H9 (cell line): ENCODE measurements at regions not wholly inside any gene's neighbourhood (a gene's known extent, or its start where the extent isn't known, plus 50 kb on each side); places are given as distances from the start of the nearest gene placed in this dataset.

ENCODE experiments used
- DNase-seq: peaks from one replicate; pipeline ENCODE4 v3.0.0-alpha.2; 2017
- H2AFZ ChIP-seq: one replicate; pipeline ENCODE4 v1.6.1; 2013; ENCODE audit warnings: mild to moderate bottlenecking, low read length, control low read depth, moderate library complexity
- H2AK5ac ChIP-seq: 2 replicates; pipeline ENCODE4 v1.6.1; 2013; ENCODE audit warnings: low read length, control low read depth, mixed read lengths; ENCODE audit not compliant: insufficient read length
- H2BK120ac ChIP-seq: one replicate; pipeline ENCODE4 v1.6.1; 2013; ENCODE audit warnings: low read depth, mild to moderate bottlenecking, low read length, control low read depth, inconsistent platforms; ENCODE audit not compliant: poor library complexity, severe bottlenecking
- H2BK12ac ChIP-seq: 2 replicates; pipeline ENCODE4 v1.6.1; 2013; ENCODE audit warnings: low read length, control low read depth, mixed read lengths, low read depth; ENCODE audit not compliant: insufficient read length
- H2BK15ac ChIP-seq: 2 replicates; pipeline ENCODE4 v1.6.1; 2013; ENCODE audit warnings: low read depth, low read length, control low read depth
- H2BK20ac ChIP-seq: one replicate; pipeline ENCODE4 v1.6.1; 2013; ENCODE audit warnings: low read depth, mild to moderate bottlenecking, low read length, control low read depth, inconsistent platforms; ENCODE audit not compliant: poor library complexity, severe bottlenecking
- H2BK5ac ChIP-seq: 2 replicates; pipeline ENCODE4 v1.6.1; 2013; ENCODE audit warnings: low read length, control low read depth, mixed read lengths; ENCODE audit not compliant: insufficient read length
- H3K14ac ChIP-seq: 2 replicates; pipeline ENCODE4 v1.6.1; 2013; ENCODE audit warnings: low read length, control low read depth; ENCODE audit not compliant: insufficient read depth
- H3K18ac ChIP-seq: 2 replicates; pipeline ENCODE4 v1.6.1; 2013; ENCODE audit warnings: low read depth, mild to moderate bottlenecking, mixed read lengths, low read length, control low read depth; ENCODE audit not compliant: insufficient read length
- H3K23ac ChIP-seq: 2 replicates; pipeline ENCODE4 v1.6.1; 2013; ENCODE audit warnings: low read length, control low read depth, mixed read lengths, low read depth; ENCODE audit not compliant: insufficient read length
- H3K23me2 ChIP-seq: 2 replicates; pipeline ENCODE4 v1.6.1; 2013; ENCODE audit warnings: low read depth, mild to moderate bottlenecking, mixed read lengths, low read length, control low read depth; ENCODE audit not compliant: insufficient read length, poor library complexity, severe bottlenecking
- H3K27ac ChIP-seq: 2 replicates; pipeline ENCODE4 v1.5.1; 2013; ENCODE audit warnings: low read length, control low read depth, mixed read lengths, low read depth; ENCODE audit not compliant: insufficient read length
- H3K27me3 ChIP-seq: 2 replicates; pipeline ENCODE4 v1.6.1; 2013; ENCODE audit warnings: low read length, control low read depth, inconsistent platforms; ENCODE audit not compliant: insufficient read depth
- H3K4ac ChIP-seq: 2 replicates; pipeline ENCODE4 v1.6.1; 2013; ENCODE audit warnings: low read depth, mild to moderate bottlenecking, control low read depth, inconsistent platforms, low read length, moderate library complexity
- H3K4me1 ChIP-seq: 2 replicates; pipeline ENCODE4 v1.6.1; 2013; ENCODE audit warnings: low read length, control low read depth, inconsistent platforms; ENCODE audit not compliant: insufficient read depth
- H3K4me2 ChIP-seq: 2 replicates; pipeline ENCODE4 v1.6.1; 2013; ENCODE audit warnings: low read length, control low read depth, mixed read lengths; ENCODE audit not compliant: insufficient read length, insufficient read depth
- H3K56ac ChIP-seq: 2 replicates; pipeline ENCODE4 v1.6.1; 2013; ENCODE audit warnings: low read depth, mild to moderate bottlenecking, mixed read lengths, low read length, control low read depth; ENCODE audit not compliant: insufficient read length
- H3K79me1 ChIP-seq: 2 replicates; pipeline ENCODE4 v1.6.1; 2013; ENCODE audit warnings: low read depth, mild to moderate bottlenecking, moderate library complexity, low read length, control low read depth, inconsistent platforms; ENCODE audit not compliant: insufficient read depth, poor library complexity, severe bottlenecking
- H3K79me2 ChIP-seq: 2 replicates; pipeline ENCODE4 v1.6.1; 2013; ENCODE audit warnings: low read length, control low read depth, inconsistent platforms; ENCODE audit not compliant: insufficient read depth
- H3K9ac ChIP-seq: 2 replicates; pipeline ENCODE4 v1.6.1; 2013; ENCODE audit warnings: low read length, control low read depth, mixed read lengths; ENCODE audit not compliant: insufficient read length; ENCODE audit errors: extremely low read depth
- H3K9me3 ChIP-seq: one replicate; pipeline ENCODE4 v1.6.1; 2013; ENCODE audit warnings: low read depth, low read length, inconsistent platforms; ENCODE audit not compliant: control insufficient read depth
- H3T11ph ChIP-seq: one replicate; pipeline ENCODE4 v1.6.1; 2013; ENCODE audit warnings: mild to moderate bottlenecking, low read length, control low read depth, inconsistent platforms
- H4K20me1 ChIP-seq: one replicate; pipeline ENCODE4 v1.6.1; 2013; ENCODE audit not compliant: control insufficient read depth, insufficient read length, insufficient read depth
- H4K5ac ChIP-seq: 2 replicates; pipeline ENCODE4 v1.6.1; 2013; ENCODE audit warnings: low read depth, mild to moderate bottlenecking, mixed read lengths, low read length, control low read depth; ENCODE audit not compliant: insufficient read length
- H4K8ac ChIP-seq: replicated peaks from 2 replicates; pipeline ENCODE4 v1.6.1; 2013; ENCODE audit warnings: low read length, control low read depth, mixed read lengths, low read depth; ENCODE audit not compliant: insufficient read length
- H4K91ac ChIP-seq: 2 replicates; pipeline ENCODE4 v1.6.1; 2013; ENCODE audit warnings: low read depth, mild to moderate bottlenecking, moderate library complexity, mixed read lengths, low read length, control low read depth; ENCODE audit not compliant: insufficient read length
- H3K27ac Mint-ChIP-seq, 3 experiments: 2 replicates in 2 of 3; 3 replicates in 1 of 3; pipeline ENCODE4 v1.8.0; 2020 to 2021; ENCODE audit warnings: mixed read lengths in 3 of 3, mild to moderate bottlenecking in 1 of 3, moderate library complexity in 1 of 3
- H3K27me3 Mint-ChIP-seq: 2 replicates; pipeline ENCODE4 v1.8.0; 2021; ENCODE audit warnings: low read depth, mild to moderate bottlenecking, moderate library complexity, mixed read lengths
- H3K36me3 Mint-ChIP-seq, 3 experiments: 2 replicates in 2 of 3; 3 replicates in 1 of 3; pipeline ENCODE4 v1.8.0; 2020 to 2021; ENCODE audit warnings: low read depth in 3 of 3, mixed read lengths in 3 of 3; ENCODE audit not compliant: insufficient read depth in 1 of 3
- H3K4me1 Mint-ChIP-seq, 2 experiments: 2 replicates each; pipeline ENCODE4 v1.8.0; 2020; ENCODE audit warnings: mixed read lengths in 2 of 2
- H3K4me3 Mint-ChIP-seq, 2 experiments: 2 replicates in 1 of 2; 3 replicates in 1 of 2; pipeline ENCODE4 v1.8.0; 2020 to 2021; ENCODE audit warnings: mild to moderate bottlenecking in 2 of 2, mixed read lengths in 2 of 2, moderate library complexity in 1 of 2
- H3K9me3 Mint-ChIP-seq, 2 experiments: 2 replicates in 1 of 2; 3 replicates in 1 of 2; pipeline ENCODE4 v1.8.0; 2020; ENCODE audit warnings: mild to moderate bottlenecking in 2 of 2, mixed read lengths in 2 of 2, moderate library complexity in 1 of 2
- WGBS: extraction: QIAGEN DNeasy Blood & Tissue Kit; methylation state at CpG from one replicate; pipeline ENCODE4 v1.1.7; 2013; ENCODE audit warnings: missing lambda C conversion rate, low lambda C conversion rate, mixed read lengths; ENCODE audit not compliant: insufficient read length; ENCODE audit errors: extremely low coverage; 5-methylcytosine and 5-hydroxymethylcytosine counted together
- TF ChIP-seq, protein P1 (sequence below): fragments of 200-600 bp; sonication (generic); conservative IDR thresholded peaks from 3 replicates; pipeline ENCODE4 v1.8.0; 2021; ENCODE audit warnings: antibody characterized with exemption, mild to moderate bottlenecking

DNA sequence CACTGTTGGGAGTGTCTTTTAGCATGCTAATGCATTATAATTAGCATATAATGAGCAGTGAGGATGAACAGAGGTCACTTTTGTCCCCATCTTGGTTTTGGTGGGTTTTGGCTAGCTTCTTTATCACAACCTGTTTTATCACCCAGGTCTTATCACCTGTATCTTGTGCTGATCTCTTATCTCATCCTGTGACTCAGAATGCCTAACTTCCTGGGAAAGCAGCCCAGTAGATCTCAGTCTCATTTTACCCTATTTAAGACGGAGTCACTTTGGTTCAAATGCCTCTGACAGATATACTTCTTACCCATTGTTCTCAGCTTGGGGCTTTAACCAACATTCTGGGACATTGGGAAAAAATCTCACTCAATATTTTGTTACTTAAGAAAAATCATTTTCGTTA, 348.7 kb downstream of the PBX1 start:
- peaks cover 8 to 17% of the 10 kb centered on the region in 2 experiments for H3K4me1 Mint-ChIP-seq
- Histone ChIP-seq H2BK12ac (no peak overlapping the region), H4K8ac (no peak overlapping the region), H2AFZ (no peak overlapping the region), H3K79me1 (no peaks in the 10 kb centered on the region), H3K4ac (no peak overlapping the region), H4K20me1 (no peaks in the 10 kb centered on the region), H3K27me3 (no peaks in the 10 kb centered on the region; the same call in 1 of the 2 replicates), H3K14ac (no peak overlapping the region), H3K9ac (no peak overlapping the region), H3K18ac (no peak overlapping the region), H3K23me2 (no peaks in the 10 kb centered on the region), H3T11ph (no peak overlapping the region), H3K23ac (no peak overlapping the region), H2AK5ac (no peak overlapping the region), H3K27ac (no peak overlapping the region), H3K4me2 (no peak overlapping the region), H2BK20ac (no peak overlapping the region), H3K9me3 (no peaks in the 10 kb centered on the region), H4K91ac (no peak overlapping the region), H3K79me2 (no peaks in the 10 kb centered on the region), H3K56ac (no peak overlapping the region), H3K4me1 (0 out of 2 replicates have a peak, but pooled peaks cover under 1% of the 10 kb centered on the region), H2BK15ac (no peak overlapping the region), H2BK5ac (no peak overlapping the region), H4K5ac (no peak overlapping the region), H2BK120ac (no peak overlapping the region)
- H3K4me3 Mint-ChIP-seq = no peak overlapping the region
- no peak for DNase-seq
- TF ChIP-seq, protein P1, sequence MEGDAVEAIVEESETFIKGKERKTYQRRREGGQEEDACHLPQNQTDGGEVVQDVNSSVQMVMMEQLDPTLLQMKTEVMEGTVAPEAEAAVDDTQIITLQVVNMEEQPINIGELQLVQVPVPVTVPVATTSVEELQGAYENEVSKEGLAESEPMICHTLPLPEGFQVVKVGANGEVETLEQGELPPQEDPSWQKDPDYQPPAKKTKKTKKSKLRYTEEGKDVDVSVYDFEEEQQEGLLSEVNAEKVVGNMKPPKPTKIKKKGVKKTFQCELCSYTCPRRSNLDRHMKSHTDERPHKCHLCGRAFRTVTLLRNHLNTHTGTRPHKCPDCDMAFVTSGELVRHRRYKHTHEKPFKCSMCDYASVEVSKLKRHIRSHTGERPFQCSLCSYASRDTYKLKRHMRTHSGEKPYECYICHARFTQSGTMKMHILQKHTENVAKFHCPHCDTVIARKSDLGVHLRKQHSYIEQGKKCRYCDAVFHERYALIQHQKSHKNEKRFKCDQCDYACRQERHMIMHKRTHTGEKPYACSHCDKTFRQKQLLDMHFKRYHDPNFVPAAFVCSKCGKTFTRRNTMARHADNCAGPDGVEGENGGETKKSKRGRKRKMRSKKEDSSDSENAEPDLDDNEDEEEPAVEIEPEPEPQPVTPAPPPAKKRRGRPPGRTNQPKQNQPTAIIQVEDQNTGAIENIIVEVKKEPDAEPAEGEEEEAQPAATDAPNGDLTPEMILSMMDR = no peak
- no CpG with 5 or more reads among the region's 2 CpGs for WGBS
- H3K9me3 Mint-ChIP-seq = no peaks in the 10 kb centered on the region
- H3K27ac Mint-ChIP-seq = no peak overlapping the region
- H3K36me3 Mint-ChIP-seq = no peaks in the 10 kb centered on the region
- peaks cover 18% of the 10 kb centered on the region for H3K27me3 Mint-ChIP-seq
